ENCODE measurements at regions not wholly inside any gene's neighbourhood (a gene's known extent, or its start where the extent isn't known, plus 50 kb on each side); places are given as distances from the start of the nearest gene placed in this dataset.

DNA sequence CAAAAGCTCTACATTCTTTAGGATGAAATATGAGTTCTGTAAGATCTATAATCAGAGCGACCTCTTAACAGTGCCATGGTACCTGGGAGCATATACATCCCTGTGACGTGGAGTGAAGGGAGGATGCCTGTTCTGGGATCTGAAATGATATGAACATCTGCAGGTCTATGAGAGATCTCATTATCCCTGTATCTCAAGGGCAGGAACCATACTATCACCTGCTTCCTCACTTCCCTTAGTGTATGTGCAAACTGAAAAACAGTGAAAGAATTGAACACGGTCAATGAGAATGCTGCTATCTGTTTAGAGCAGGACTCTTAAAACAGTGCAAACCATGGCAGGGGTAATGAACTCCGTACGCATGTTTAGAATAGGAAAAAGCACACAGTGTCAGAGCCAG, 364.0 kb downstream of the LPIN1 start:
- DNase-seq (ENCODE audit: low read depth, low spot score), result no peak
- H3K9ac ChIP-seq (ENCODE audit: insufficient read length, low read depth), result no peak overlapping the region
- no peaks in the 10 kb centered on the region for H3K4me1 ChIP-seq (ENCODE audit: insufficient read depth, insufficient read length)
- H3K4me3 ChIP-seq (ENCODE audit: insufficient read length, low read depth), result no peak overlapping the region
- H3K36me3 ChIP-seq (ENCODE audit: insufficient read depth, insufficient read length, low read length), result no peaks in the 10 kb centered on the region
- H3K9me3 ChIP-seq (ENCODE audit: insufficient read depth, low read length), result no peaks in the 10 kb centered on the region
- H3K27me3 ChIP-seq (ENCODE audit: insufficient read depth, insufficient read length), result no peaks in the 10 kb centered on the region
- TF ChIP-seq SUZ12 (IDR thresholded peaks at IDR 0.05; ENCODE audit: extremely low read depth, insufficient read depth, insufficient read length) (no peak), ZNF274 (IDR thresholded peaks at IDR 0.05; ENCODE audit: low read depth, low read length) (no peak)

- no peak for DNase-seq (ENCODE audit: low read depth, low spot score)
- Histone ChIP-seq H3K4me1 (ENCODE audit: insufficient read depth, insufficient read length) (no peaks in the 10 kb centered on the region), H3K36me3 (ENCODE audit: insufficient read depth, insufficient read length, low read length) (no peaks in the 10 kb centered on the region), H3K9me3 (ENCODE audit: insufficient read depth, low read length) (no peaks in the 10 kb centered on the region), H3K9ac (ENCODE audit: insufficient read length, low read depth) (no peak overlapping the region), H3K27me3 (ENCODE audit: insufficient read depth, insufficient read length) (no peaks in the 10 kb centered on the region), H3K4me3 (ENCODE audit: insufficient read length, low read depth) (no peak overlapping the region)
- TF ChIP-seq YY1 (IDR thresholded peaks at IDR 0.05; ENCODE audit: insufficient read depth, insufficient read length) (no peak), ZNF274 (IDR thresholded peaks at IDR 0.05; ENCODE audit: low read depth, low read length) (no peak), SUZ12 (IDR thresholded peaks at IDR 0.05; ENCODE audit: extremely low read depth, insufficient read depth, insufficient read length) (no peak)
These were observed 367.0 kb downstream of the LPIN1 start for GRCh38 chr2:12113412-12113811.

DNA sequence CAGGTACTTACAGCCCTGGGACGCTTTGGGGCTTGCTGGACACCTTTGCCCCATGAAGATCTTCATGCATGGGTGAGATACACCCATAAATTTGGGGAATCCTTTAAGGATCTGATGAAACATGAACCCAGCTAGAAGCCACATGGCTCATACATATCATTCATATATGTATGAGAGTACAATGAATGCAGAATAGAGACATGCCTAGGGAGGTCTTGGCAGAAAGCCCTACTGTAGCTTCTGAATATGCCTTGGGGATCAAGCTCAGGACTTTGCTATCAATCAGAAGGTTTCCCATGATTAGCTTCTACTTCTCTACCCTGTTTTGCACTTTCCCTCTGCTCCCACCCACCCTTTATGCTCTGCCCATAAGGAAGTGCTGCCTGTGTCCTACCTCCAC, 368.4 kb downstream of the LPIN1 start:
- Histone ChIP-seq H3K4me1 (ENCODE audit: insufficient read depth, insufficient read length) (no peaks in the 10 kb centered on the region), H3K36me3 (ENCODE audit: insufficient read depth, insufficient read length, low read length) (no peaks in the 10 kb centered on the region), H3K9ac (ENCODE audit: insufficient read length, low read depth) (no peak overlapping the region), H3K4me3 (ENCODE audit: insufficient read length, low read depth) (no peak overlapping the region), H3K9me3 (ENCODE audit: insufficient read depth, low read length) (no peaks in the 10 kb centered on the region), H3K27me3 (ENCODE audit: insufficient read depth, insufficient read length) (no peaks in the 10 kb centered on the region)
- TF ChIP-seq SUZ12 (IDR thresholded peaks at IDR 0.05; ENCODE audit: extremely low read depth, insufficient read depth, insufficient read length), result no peak
- TF ChIP-seq YY1 (IDR thresholded peaks at IDR 0.05; ENCODE audit: insufficient read depth, insufficient read length), result no peak
- no peak for TF ChIP-seq ZNF274 (IDR thresholded peaks at IDR 0.05; ENCODE audit: low read depth, low read length)
- DNase-seq (ENCODE audit: low read depth, low spot score), result no peak

DNA sequence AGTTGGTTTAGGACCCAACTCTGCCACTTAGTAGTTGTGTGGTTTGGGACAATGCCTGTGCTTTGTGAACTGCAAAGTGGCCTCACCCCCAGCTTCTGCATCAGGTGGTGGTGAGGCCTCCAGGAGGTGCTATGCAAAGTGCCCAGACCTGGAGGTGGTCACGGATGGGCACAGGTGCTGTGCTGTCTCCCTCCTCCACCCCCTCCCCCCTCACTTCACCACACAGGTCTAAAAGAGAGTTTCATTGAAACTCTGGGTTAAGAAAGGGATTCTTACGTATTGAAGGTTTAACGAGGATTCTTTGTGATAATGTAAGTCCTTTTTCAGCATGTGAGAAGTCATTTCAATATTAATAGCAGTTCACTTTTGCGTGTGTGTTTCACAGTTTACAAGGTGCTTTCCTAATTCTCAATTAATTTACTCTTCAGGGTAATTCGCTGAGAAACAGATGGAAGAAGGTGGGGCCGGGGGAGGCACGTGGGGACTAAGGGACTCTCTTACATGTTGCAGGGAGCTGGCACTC, 369.9 kb downstream of the LPIN1 start:
- no peak for TF ChIP-seq SUZ12 (IDR thresholded peaks at IDR 0.05; ENCODE audit: extremely low read depth, insufficient read depth, insufficient read length)
- no peak for TF ChIP-seq YY1 (IDR thresholded peaks at IDR 0.05; ENCODE audit: insufficient read depth, insufficient read length)
- Histone ChIP-seq H3K4me1 (ENCODE audit: insufficient read depth, insufficient read length) (no peaks in the 10 kb centered on the region), H3K9ac (ENCODE audit: insufficient read length, low read depth) (no peak overlapping the region), H3K36me3 (ENCODE audit: insufficient read depth, insufficient read length, low read length) (no peaks in the 10 kb centered on the region), H3K4me3 (ENCODE audit: insufficient read length, low read depth) (no peak overlapping the region), H3K9me3 (ENCODE audit: insufficient read depth, low read length) (no peaks in the 10 kb centered on the region), H3K27me3 (ENCODE audit: insufficient read depth, insufficient read length) (no peaks in the 10 kb centered on the region)
- DNase-seq (ENCODE audit: low read depth, low spot score), result no peak

DNA sequence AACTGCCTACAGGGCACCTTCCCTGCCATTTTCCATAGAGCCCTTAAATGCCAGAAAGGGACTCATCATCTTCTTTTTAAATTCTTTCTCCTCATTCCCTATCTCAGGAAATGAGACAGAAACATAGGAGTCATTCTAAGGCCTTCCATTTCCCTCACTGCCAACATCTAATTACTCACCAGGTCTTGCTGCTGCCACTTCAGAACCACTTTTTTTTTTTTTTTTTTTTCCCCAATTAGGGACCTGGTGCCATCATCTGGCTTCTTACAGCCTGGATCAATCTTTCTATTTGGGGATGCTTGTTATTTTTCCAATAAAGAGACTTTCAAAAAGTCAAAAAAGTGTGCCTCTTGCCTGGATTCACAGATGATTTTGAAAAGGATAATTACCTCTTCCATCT, 373.4 kb downstream of the LPIN1 start:
- no peak for DNase-seq (ENCODE audit: low read depth, low spot score)
- Histone ChIP-seq H3K4me1 (ENCODE audit: insufficient read depth, insufficient read length) (no peaks in the 10 kb centered on the region), H3K36me3 (ENCODE audit: insufficient read depth, insufficient read length, low read length) (no peaks in the 10 kb centered on the region), H3K9ac (ENCODE audit: insufficient read length, low read depth) (no peak overlapping the region), H3K27me3 (ENCODE audit: insufficient read depth, insufficient read length) (no peaks in the 10 kb centered on the region), H3K9me3 (ENCODE audit: insufficient read depth, low read length) (no peaks in the 10 kb centered on the region), H3K4me3 (ENCODE audit: insufficient read length, low read depth) (no peak overlapping the region)
- TF ChIP-seq ZNF274 (IDR thresholded peaks at IDR 0.05; ENCODE audit: low read depth, low read length) (no peak), SUZ12 (IDR thresholded peaks at IDR 0.05; ENCODE audit: extremely low read depth, insufficient read depth, insufficient read length) (no peak), YY1 (IDR thresholded peaks at IDR 0.05; ENCODE audit: insufficient read depth, insufficient read length) (no peak)

DNA sequence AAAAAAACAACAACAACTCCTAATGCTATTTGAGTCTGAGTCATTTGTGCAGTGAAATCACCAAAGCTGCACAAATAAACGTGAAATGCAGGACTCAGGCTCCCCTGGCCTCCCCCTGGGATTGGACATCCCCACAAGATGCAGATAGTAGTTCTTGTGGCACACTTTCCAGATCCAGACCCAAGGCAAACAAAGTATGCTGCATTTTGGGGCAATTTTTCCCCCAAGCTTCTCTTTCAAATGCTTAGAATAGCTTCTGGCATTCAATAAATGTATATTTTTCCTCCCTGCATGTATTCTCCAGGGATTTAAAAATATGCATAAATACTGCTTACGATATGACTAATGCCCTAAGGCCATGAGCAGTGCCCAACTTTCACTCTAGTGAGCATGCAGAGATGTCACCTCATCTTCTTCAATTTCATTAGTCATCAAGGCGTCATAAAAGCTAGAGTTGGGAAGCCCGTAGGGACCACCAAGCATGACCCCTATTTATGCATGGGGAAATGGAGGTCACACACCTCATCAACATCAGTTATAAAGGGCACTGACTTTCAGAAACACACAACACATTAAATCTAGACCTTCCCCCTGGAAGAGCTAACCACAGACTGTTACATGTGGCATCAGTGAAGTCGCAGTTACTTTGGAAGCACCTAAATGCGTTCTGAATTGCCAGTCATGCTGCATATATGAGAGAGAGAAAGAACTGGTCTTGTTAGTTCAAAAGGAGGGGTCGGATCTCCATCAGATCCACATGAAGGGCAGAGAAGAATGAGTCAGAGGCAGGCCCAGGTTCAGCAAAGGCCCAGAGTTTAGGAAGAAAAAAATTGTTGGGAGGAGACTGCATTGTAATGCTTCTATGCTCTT, 374.1 kb downstream of the LPIN1 start:
- Histone ChIP-seq H3K4me1 (ENCODE audit: insufficient read depth, insufficient read length) (no peaks in the 10 kb centered on the region), H3K9ac (ENCODE audit: insufficient read length, low read depth) (no peak overlapping the region), H3K9me3 (ENCODE audit: insufficient read depth, low read length) (no peaks in the 10 kb centered on the region), H3K36me3 (ENCODE audit: insufficient read depth, insufficient read length, low read length) (no peaks in the 10 kb centered on the region), H3K4me3 (ENCODE audit: insufficient read length, low read depth) (no peak overlapping the region), H3K27me3 (ENCODE audit: insufficient read depth, insufficient read length) (no peaks in the 10 kb centered on the region)
- no peak for TF ChIP-seq YY1 (IDR thresholded peaks at IDR 0.05; ENCODE audit: insufficient read depth, insufficient read length)
- TF ChIP-seq ZNF274 (IDR thresholded peaks at IDR 0.05; ENCODE audit: low read depth, low read length), result no peak
- TF ChIP-seq SUZ12 (IDR thresholded peaks at IDR 0.05; ENCODE audit: extremely low read depth, insufficient read depth, insufficient read length), result no peak
- DNase-seq (ENCODE audit: low read depth, low spot score), result no peak

- Histone ChIP-seq H3K4me3 (ENCODE audit: insufficient read length, low read depth) (no peak overlapping the region), H3K36me3 (ENCODE audit: insufficient read depth, insufficient read length, low read length) (no peaks in the 10 kb centered on the region), H3K9me3 (ENCODE audit: insufficient read depth, low read length) (no peaks in the 10 kb centered on the region), H3K4me1 (ENCODE audit: insufficient read depth, insufficient read length) (no peaks in the 10 kb centered on the region), H3K9ac (ENCODE audit: insufficient read length, low read depth) (no peak overlapping the region), H3K27me3 (ENCODE audit: insufficient read depth, insufficient read length) (no peaks in the 10 kb centered on the region)
- no peak for DNase-seq (ENCODE audit: low read depth, low spot score)
- no peak for TF ChIP-seq SUZ12 (IDR thresholded peaks at IDR 0.05; ENCODE audit: extremely low read depth, insufficient read depth, insufficient read length)
- no peak for TF ChIP-seq ZNF274 (IDR thresholded peaks at IDR 0.05; ENCODE audit: low read depth, low read length)
- TF ChIP-seq YY1 (IDR thresholded peaks at IDR 0.05; ENCODE audit: insufficient read depth, insufficient read length), result no peak
These were observed 378.4 kb downstream of the LPIN1 start for GRCh38 chr2:12124790-12125189.
